ENCODE measurements at regions not wholly inside any gene's neighbourhood (a gene's known extent, or its start where the extent isn't known, plus 50 kb on each side); places are given as distances from the start of the nearest gene placed in this dataset.

DNA sequence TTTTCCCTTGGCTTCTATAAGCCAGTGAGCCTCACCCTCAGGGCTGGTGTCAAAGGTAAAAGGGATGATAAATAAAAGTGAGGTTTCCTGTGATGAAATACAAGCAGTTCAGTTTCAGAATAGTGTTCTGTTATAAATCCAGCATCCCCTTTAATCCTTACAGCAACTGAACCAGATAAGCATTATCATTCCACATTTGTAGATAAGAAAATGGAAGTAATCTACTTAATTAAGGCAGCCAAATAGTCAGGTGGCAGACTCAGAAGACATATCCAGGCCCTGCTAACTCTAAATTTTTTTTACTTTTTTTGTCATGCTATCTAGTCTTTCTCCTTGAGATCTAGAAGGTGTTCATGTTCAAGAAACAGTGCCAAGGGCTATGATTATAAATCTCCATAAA lies 99.4 kb upstream of the SOX21 start:
- TF ChIP-seq, protein P1, sequence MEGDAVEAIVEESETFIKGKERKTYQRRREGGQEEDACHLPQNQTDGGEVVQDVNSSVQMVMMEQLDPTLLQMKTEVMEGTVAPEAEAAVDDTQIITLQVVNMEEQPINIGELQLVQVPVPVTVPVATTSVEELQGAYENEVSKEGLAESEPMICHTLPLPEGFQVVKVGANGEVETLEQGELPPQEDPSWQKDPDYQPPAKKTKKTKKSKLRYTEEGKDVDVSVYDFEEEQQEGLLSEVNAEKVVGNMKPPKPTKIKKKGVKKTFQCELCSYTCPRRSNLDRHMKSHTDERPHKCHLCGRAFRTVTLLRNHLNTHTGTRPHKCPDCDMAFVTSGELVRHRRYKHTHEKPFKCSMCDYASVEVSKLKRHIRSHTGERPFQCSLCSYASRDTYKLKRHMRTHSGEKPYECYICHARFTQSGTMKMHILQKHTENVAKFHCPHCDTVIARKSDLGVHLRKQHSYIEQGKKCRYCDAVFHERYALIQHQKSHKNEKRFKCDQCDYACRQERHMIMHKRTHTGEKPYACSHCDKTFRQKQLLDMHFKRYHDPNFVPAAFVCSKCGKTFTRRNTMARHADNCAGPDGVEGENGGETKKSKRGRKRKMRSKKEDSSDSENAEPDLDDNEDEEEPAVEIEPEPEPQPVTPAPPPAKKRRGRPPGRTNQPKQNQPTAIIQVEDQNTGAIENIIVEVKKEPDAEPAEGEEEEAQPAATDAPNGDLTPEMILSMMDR (IDR thresholded peaks at IDR 0.05) = no peak
- no peak for TF ChIP-seq POLR2A (IDR thresholded peaks at IDR 0.05)

All from testis (tissue), 2 donors.